ENCODE measurements at regions not wholly inside any gene's neighbourhood (a gene's known extent, or its start where the extent isn't known, plus 50 kb on each side); places are given as distances from the start of the nearest gene placed in this dataset.

DNA sequence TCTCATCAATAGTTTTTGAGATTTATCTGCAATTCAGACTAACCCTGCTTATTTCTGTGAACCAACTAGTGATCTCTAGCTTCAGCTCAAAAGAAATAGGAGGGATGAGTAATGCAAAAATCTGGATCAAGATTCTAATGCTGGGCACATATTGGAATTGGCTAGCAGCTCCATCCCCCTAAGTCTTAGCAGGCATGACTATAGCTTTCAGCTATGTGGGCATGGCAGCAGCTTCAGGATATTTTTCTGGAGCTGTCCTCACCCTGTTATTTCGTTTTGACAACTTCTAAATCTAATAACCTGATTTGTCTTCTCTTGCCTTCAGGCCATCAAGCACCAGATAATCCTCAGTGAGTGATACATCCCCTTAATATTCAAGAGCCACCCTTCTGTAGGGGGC lies 50.8 kb upstream of the GNPDA2 start:
- no peak overlapping the region for H3K4ac ChIP-seq (ENCODE audit: low read depth, low read length)
- peaks cover 2% of the 10 kb centered on the region; the same call in 1 of the 2 replicates for H3K9me3 ChIP-seq (ENCODE audit: control insufficient read depth, insufficient read depth, low read length)
- H2AFZ ChIP-seq (replicated peaks; ENCODE audit: low read length, poor library complexity): no peak overlapping the region
- in situ Hi-C loops (cut with MboI; ENCODE audit: low sequenced_read_pairs) (no loop called here), intact Hi-C loops (cut with micrococcal nuclease) (no loop called here), dilution Hi-C loops (cut with HindIII; ENCODE audit: low sequenced_read_pairs, unreplicated experiment) (no loop called here)
- no peaks in the 10 kb centered on the region for H3K9me1 ChIP-seq (ENCODE audit: insufficient read depth, low read length)
- no peak overlapping the region for H4K8ac ChIP-seq (ENCODE audit: low read depth in 2 of 2, low read length in 2 of 2)
- H2AK9ac ChIP-seq (replicated peaks; ENCODE audit: low read depth, low read length, poor library complexity): no peak overlapping the region
- WGBS, 2 experiments (ENCODE audit: extremely low coverage in 2 of 2, insufficient read length in 1 of 2): no CpG with 5 or more reads among the region's 1 CpG
- DNase-seq (no peak), ATAC-seq (ENCODE audit: low read depth) (no peak)
- BruUV-seq (replicated peaks): no TSS peak
- TF ChIP-seq RAD21 (IDR thresholded peaks at IDR 0.05; ENCODE audit: low read length): no peak
- TF ChIP-seq, protein P1, sequence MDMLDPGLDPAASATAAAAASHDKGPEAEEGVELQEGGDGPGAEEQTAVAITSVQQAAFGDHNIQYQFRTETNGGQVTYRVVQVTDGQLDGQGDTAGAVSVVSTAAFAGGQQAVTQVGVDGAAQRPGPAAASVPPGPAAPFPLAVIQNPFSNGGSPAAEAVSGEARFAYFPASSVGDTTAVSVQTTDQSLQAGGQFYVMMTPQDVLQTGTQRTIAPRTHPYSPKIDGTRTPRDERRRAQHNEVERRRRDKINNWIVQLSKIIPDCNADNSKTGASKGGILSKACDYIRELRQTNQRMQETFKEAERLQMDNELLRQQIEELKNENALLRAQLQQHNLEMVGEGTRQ (IDR thresholded peaks at IDR 0.05; ENCODE audit: low read depth, low read length): no peak
- no peak for TF ChIP-seq FOS (IDR thresholded peaks at IDR 0.05; ENCODE audit: low read depth, low read length)
- no peak for TF ChIP-seq MAZ (IDR thresholded peaks at IDR 0.05; ENCODE audit: borderline replicate concordance, low read depth, low read length)
- no peak for TF ChIP-seq SMC3 (IDR thresholded peaks at IDR 0.05; ENCODE audit: low read depth, low read length)
- no peak for TF ChIP-seq RFX5 (IDR thresholded peaks at IDR 0.05; ENCODE audit: low read depth, low read length)
- TF ChIP-seq, protein P2, sequence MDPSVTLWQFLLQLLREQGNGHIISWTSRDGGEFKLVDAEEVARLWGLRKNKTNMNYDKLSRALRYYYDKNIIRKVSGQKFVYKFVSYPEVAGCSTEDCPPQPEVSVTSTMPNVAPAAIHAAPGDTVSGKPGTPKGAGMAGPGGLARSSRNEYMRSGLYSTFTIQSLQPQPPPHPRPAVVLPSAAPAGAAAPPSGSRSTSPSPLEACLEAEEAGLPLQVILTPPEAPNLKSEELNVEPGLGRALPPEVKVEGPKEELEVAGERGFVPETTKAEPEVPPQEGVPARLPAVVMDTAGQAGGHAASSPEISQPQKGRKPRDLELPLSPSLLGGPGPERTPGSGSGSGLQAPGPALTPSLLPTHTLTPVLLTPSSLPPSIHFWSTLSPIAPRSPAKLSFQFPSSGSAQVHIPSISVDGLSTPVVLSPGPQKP (IDR thresholded peaks at IDR 0.05; ENCODE audit: borderline replicate concordance, low read depth, low read length): no peak
- no peak for TF ChIP-seq NFE2L2 (IDR thresholded peaks at IDR 0.05; ENCODE audit: low read depth, low read length)
- no peak for TF ChIP-seq MAFK (IDR thresholded peaks at IDR 0.05; ENCODE audit: low read depth, low read length)
- no peak for TF ChIP-seq MXI1 (IDR thresholded peaks at IDR 0.05; ENCODE audit: borderline replicate concordance, low read depth, low read length)
- TF ChIP-seq CEBPB (IDR thresholded peaks at IDR 0.05; ENCODE audit: low read depth, low read length): no peak
- TF ChIP-seq POLR2A (IDR thresholded peaks at IDR 0.05; ENCODE audit: low read depth, low read length): no peak
- TF ChIP-seq BHLHE40 (IDR thresholded peaks at IDR 0.05; ENCODE audit: low read depth, low read length): no peak
- TF ChIP-seq CHD1 (IDR thresholded peaks at IDR 0.05; ENCODE audit: low read depth, low read length): no peak
- TF ChIP-seq, protein P3, sequence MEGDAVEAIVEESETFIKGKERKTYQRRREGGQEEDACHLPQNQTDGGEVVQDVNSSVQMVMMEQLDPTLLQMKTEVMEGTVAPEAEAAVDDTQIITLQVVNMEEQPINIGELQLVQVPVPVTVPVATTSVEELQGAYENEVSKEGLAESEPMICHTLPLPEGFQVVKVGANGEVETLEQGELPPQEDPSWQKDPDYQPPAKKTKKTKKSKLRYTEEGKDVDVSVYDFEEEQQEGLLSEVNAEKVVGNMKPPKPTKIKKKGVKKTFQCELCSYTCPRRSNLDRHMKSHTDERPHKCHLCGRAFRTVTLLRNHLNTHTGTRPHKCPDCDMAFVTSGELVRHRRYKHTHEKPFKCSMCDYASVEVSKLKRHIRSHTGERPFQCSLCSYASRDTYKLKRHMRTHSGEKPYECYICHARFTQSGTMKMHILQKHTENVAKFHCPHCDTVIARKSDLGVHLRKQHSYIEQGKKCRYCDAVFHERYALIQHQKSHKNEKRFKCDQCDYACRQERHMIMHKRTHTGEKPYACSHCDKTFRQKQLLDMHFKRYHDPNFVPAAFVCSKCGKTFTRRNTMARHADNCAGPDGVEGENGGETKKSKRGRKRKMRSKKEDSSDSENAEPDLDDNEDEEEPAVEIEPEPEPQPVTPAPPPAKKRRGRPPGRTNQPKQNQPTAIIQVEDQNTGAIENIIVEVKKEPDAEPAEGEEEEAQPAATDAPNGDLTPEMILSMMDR (conservative IDR thresholded peaks at IDR 0.05; ENCODE audit: low read depth, low read length): no peak
- H3K56ac ChIP-seq (ENCODE audit: extremely low read depth, insufficient read depth, low read length): no peak overlapping the region
- no peak overlapping the region for H3K23ac ChIP-seq (ENCODE audit: low read depth, low read length)
- no peak overlapping the region for H2BK20ac ChIP-seq (ENCODE audit: low read depth, low read length)
- no peak overlapping the region for H4K5ac ChIP-seq (ENCODE audit: low read depth, low read length)
- H3K27ac ChIP-seq (ENCODE audit: insufficient read depth, low read length): no peak overlapping the region
- H2AK5ac ChIP-seq (ENCODE audit: low read depth, low read length): no peak overlapping the region
- no peak overlapping the region for H2BK120ac ChIP-seq (ENCODE audit: low read depth, low read length)
- no peaks in the 10 kb centered on the region for H3K4me1 ChIP-seq (ENCODE audit: control insufficient read depth, insufficient read depth, low read length)
- H3K18ac ChIP-seq (ENCODE audit: low read depth, low read length): no peak overlapping the region
- ChIA-PET CTCF (no interaction called here), POLR2A (ENCODE audit: unreplicated experiment) (no interaction called here)
- H3K4me2 ChIP-seq (ENCODE audit: low read depth, low read length): no peak overlapping the region
- H3K9ac ChIP-seq (ENCODE audit: low read depth, low read length): no peak overlapping the region
- no peaks in the 10 kb centered on the region for H3K79me1 ChIP-seq (ENCODE audit: low read depth in 1 of 2, low read length in 2 of 2)
- no peaks in the 10 kb centered on the region for H3K27me3 ChIP-seq (ENCODE audit: control insufficient read depth, insufficient read depth, low read length)
- no peak overlapping the region for H3K14ac ChIP-seq (replicated peaks; ENCODE audit: low read depth, low read length)
- no peak overlapping the region for H2BK15ac ChIP-seq (ENCODE audit: low read depth, low read length)
- H3K4me3 ChIP-seq (ENCODE audit: insufficient read depth, low read depth, low read length): no peak overlapping the region
- no peak overlapping the region for H4K91ac ChIP-seq (ENCODE audit: insufficient read depth, low read depth, low read length)
- H2BK5ac ChIP-seq (ENCODE audit: low read depth, low read length, poor library complexity, severe bottlenecking): no peak overlapping the region
- H4K20me1 ChIP-seq (ENCODE audit: insufficient read depth, low read length): no peaks in the 10 kb centered on the region
- no peaks in the 10 kb centered on the region for H3K36me3 ChIP-seq (ENCODE audit: control insufficient read depth, insufficient read depth, low read length)

Data from IMR-90 (cell line).